IPS-18c (cell line): ENCODE measurements at regions not wholly inside any gene's neighbourhood (a gene's known extent, or its start where the extent isn't known, plus 50 kb on each side); places are given as distances from the start of the nearest gene placed in this dataset.

Experiments used
- H3K4me3 ChIP-seq: 2 replicates; pipeline ENCODE4 v1.7.0; 2013; ENCODE audit warnings: low read depth, mild to moderate bottlenecking, low read length, moderate library complexity; ENCODE audit not compliant: insufficient read depth
- H3K9me3 ChIP-seq: one replicate; pipeline ENCODE4 v1.6.1; 2013; ENCODE audit warnings: mild to moderate bottlenecking, low read length, moderate library complexity; ENCODE audit not compliant: control insufficient read depth, insufficient read depth

DNA sequence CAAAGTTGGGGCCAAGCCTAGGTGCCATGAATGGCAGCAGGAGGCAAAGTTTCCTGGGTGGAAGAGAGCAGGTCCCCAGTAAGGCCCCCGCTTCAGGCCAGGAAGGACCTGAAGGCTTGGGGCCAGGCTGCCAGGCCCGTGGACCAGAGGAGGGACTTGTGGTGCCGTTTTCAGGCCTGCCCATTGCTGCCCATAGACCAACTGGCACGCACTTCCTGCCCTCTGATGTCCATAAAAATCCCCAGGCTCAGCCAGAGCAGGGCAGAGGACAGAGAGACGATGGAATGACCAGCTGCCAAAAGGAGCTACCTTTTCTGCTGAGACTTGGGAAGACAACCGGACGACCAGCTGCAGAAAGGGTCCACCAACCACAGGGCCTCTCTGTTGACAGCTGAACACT lies 1205.5 kb downstream of the ARAP2 start:
- Histone ChIP-seq H3K9me3 (no peaks in the 10 kb centered on the region), H3K4me3 (no peak overlapping the region)

DNA sequence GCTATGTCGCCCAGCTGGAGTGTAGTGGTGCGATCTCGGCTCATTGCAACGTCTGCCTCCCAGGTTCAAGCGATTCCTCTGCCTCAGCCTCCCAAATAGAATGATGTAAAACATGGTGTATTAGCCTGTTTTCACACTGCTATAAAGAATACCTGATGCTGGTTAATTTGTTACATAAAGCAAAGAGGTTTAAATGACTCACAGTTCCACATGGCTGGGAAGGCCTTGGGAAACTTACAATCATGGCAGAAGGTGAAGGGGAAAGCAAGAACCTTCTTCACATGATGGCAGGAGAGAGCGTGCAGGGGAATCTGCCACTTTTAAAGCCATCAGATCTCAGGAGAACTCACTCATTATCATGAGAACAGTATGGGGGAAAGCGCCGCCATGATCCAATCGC lies 1191.8 kb downstream of the ARAP2 start:
- H3K9me3 ChIP-seq = no peaks in the 10 kb centered on the region
- no peak overlapping the region for H3K4me3 ChIP-seq

DNA sequence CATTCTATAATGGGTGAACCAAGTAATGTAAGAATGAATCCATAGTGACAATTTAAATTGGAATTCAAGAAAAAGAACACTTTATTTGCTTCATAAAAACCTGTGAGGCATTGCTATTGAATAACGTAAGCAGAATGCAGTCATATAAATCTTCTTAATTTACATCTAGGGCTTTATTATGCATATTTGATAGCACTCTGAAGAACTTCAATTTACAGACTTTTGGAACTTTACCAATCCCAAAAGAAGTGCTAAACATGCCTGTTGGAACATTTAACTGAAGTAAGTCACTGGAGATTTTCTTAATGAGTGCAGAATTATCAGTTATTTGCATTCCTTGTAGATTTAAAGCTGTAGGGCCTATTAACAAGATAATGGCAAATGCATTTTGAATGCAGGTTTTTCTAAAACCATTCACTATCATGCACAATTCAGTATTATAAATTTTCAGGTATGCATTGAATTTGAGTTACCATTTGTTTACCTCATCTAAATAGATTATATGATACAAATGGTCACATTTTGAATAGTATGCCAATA lies 1181.2 kb downstream of the ARAP2 start:
- H3K9me3 ChIP-seq = no peaks in the 10 kb centered on the region

DNA sequence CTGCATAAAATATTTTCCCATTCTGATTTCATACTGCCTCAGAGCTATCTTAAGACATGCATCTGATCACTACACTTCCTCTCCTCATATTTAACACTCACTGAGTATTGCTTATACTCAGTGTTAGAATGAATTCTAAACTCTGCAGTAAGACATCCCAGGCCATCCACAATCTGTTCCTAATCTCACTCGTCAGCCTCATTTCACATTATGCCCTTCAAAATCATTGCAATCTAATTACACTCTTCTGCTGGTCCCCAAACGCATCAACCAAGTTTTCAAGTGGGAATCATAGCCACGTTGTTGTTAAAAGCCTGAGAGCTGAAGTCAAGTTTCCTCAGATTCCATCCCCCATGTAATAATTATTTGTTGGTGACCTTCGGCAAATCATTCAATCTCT lies 1177.9 kb downstream of the ARAP2 start:
- Histone ChIP-seq H3K4me3 (no peak overlapping the region), H3K9me3 (no peaks in the 10 kb centered on the region)

More for the DNA sequence above, 1181.2 kb downstream of the ARAP2 start:
- H3K4me3 ChIP-seq = no peak overlapping the region

DNA sequence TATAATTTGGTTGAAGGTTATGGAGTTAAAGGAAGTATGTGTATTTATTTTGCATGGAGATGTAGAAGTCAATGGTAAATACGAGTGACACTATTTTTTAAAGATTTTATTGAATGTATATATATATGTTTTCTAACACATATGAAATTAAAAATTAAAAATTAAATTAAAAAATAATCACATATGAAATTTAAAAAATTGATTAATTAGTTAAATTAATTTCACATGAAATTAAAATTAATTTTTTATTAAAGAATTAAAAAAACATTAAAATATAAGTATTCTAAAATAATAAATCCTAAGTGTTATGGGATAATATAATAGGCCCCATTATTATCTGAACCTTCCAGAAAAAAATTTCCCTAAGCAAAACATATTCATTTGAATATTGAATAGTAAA lies 1163.5 kb downstream of the ARAP2 start:
- H3K4me3 ChIP-seq = no peak overlapping the region
- no peaks in the 10 kb centered on the region for H3K9me3 ChIP-seq

DNA sequence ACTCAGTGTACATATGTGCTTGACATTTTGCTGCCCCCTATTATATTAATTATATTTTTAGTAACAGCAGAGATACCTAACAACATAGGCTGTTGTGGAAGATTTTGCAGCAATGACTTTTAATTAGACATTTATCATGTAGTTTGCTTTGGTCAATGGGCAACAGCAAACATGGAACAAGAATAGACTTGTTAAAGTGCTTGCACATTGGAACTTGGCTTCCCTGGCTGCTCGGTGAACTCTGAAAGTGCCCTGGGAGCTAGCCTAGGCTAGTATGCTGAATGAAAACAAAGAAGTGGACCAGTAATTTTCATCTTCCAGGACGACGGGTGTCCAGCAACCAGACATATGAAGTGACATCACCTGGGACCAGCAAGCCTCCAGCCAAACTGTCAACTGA lies 1157.1 kb downstream of the ARAP2 start:
- H3K9me3 ChIP-seq = no peaks in the 10 kb centered on the region
- H3K4me3 ChIP-seq = no peak overlapping the region

DNA sequence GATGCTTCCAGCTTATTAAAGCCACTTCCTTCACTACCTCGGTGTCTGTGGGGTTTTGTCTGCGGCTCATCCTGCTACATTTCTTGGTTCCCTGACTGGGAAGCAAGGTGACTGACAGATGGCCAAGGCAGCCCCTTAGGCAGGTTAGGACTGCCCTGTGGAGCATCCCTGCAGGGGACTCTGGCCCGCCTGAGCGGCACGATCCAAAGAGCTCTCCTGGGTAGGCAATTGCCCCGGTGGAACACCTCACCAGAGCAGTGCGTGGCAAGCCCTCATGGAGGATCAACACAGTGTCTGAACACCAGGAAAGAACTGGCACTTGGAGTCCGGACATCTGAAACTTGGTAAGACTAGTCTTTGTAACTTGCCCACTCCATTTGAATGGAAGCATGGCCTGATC lies 1143.4 kb downstream of the ARAP2 start:
- no peaks in the 10 kb centered on the region for H3K9me3 ChIP-seq
- H3K4me3 ChIP-seq = no peak overlapping the region

DNA sequence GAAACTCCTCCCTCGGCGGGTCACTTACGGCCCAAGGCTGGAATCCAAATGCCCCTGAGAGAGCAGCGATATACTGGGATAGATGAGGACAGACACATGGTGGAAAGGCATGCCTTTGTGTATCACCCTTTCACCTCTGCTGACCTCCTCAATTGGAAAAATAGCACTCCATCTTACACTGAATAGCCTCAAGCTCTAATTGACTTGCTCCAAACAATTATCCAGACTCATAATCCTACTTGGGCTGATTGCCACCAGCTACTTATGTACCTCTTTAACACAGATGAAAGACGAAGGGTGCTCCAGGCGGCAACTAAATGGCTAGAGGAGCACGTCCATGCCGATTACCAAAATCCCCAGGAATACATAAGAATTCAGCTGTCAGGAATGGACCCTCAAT lies 1142.2 kb downstream of the ARAP2 start:
- Histone ChIP-seq H3K9me3 (no peaks in the 10 kb centered on the region), H3K4me3 (no peak overlapping the region)

DNA sequence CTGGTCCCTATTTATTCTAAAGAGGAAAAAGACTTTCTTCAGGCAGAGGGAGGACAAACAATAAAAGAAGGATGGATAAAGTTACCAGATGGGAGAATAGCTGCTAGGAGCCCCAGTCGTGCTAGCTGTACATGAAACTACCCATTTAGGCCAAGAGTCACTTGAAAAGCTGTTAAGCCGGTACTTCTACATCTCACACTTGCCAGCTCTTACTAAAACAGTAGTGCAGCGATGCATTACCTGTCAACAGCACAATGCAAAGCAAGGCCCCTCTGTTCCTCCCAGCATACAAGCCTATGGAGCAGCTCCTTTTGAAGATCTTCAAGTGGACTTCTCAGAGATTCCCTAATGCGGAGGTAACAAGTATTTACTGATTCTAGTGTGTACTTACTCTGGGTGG lies 1138.8 kb downstream of the ARAP2 start:
- H3K4me3 ChIP-seq = no peak overlapping the region
- H3K9me3 ChIP-seq = no peaks in the 10 kb centered on the region

DNA sequence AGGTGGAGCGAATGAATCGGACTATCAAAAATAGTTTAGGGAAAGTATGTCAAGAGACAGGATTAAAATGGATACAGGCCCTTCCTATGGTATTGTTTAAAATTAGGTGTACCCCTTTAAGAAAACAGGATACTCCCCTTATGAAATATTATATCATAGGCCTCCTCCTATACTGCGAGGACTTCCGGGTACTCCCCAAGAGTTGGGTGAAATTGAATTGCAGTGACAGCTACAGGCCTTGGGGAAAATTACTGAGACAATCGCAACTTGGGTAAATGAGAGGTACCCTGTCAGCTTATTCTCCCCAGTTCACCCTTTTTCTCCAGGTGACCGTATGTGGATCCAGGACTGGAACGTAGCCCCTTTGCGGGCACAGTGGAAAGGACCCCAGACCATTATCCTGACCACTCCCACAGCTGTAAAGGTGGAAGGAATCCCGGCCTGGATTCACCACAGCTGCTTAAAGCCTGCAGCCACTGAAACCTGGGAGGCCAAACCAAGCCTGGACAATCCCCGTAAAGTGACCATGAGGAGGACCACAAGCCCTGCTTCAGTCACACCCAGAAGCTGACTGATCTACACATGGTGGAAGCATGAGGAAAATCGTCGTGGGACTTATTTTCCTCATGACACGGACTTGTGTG lies 1138.1 kb downstream of the ARAP2 start:
- Histone ChIP-seq H3K4me3 (no peak overlapping the region), H3K9me3 (no peaks in the 10 kb centered on the region)

DNA sequence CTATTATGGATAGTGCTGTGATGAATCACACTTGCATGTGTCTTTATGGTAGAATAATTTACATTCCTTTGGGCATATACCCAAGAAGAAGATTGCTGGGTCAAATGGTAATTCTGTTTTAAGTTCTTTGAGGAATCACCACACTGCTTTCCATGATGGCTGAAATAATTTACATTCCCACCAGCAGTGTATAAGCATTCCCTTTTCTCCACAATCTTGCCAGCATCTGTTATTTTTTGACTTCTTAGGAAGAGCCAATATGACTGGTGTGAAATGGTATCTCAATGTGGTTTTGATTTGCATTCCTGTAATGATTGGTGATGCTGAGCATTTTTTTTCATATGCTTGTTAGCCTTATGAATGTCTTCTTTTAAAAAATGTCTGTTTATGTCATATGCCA lies 1120.2 kb downstream of the ARAP2 start:
- H3K9me3 ChIP-seq = no peaks in the 10 kb centered on the region
- no peak overlapping the region for H3K4me3 ChIP-seq

DNA sequence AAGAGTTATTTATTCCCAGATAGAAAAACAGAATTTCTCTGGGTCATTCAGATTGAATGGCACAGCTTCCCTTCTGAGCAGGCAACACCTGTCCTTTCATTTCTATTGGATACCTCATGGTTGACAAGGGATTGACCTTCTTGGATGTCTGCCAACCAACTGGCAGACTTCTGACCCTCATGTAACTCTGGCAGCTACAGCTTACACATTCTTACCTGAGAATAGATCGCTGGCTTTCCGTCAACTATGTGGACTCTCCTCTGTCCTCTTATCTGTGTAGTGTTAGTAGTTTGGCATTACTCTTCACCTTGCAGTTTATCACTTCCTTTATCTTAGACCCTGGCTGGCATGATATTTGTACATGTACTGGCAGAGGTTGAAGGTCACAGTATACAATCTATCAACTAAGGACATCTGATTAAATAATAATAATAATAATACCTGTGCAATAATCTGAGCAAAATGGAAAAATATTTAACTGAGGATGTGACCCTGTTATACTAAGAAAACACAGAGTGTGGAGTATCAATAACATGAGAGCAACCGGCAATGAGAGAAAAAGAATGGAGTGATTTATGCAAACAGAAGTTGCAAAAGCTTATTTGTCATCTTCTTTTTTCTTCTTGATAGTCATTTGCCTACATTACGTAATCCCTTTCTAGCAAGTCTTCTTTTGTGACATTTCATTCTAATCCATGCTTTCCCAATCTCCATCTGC lies 1118.2 kb downstream of the ARAP2 start:
- Histone ChIP-seq H3K9me3 (no peaks in the 10 kb centered on the region), H3K4me3 (no peak overlapping the region)

DNA sequence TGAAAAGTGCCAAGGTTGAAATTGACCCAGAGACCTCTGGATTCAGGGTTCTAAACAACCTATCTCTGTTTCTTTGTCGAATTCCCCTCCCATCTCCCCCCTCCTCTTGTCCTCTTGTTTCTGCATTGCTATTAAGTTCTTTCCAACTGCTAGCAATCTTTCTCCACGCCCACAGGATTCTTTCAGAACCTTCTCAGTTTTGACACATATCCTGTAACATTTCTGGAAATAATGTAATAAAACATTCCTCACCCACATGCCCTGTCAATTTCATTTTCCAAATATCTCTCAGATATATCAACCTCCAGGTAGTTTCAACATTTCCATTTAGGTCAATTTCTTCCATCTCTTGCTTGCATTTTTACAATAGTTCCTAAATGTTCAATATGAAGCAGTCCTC lies 1105.9 kb downstream of the ARAP2 start:
- Histone ChIP-seq H3K4me3 (no peak overlapping the region), H3K9me3 (peaks cover 7% of the 10 kb centered on the region)

DNA sequence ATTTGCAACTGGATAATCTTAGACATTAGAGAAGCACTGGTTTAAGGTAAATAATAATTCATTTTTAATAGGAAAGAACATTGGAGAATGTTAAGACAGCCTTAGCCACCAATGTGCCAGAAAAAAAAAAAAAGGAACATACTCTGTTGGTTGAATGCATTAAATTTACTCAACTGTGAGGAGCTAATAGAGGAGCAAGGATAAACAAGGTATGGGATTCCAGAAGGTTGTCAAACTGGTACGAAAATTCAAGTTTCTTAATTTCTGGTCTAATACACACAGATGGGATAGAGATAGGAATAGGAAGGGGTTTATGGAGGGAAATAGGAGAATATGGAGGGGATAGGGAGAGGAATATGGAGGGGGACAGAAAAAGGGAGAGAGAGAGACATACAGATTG lies 1096.6 kb downstream of the ARAP2 start:
- Histone ChIP-seq H3K4me3 (no peak overlapping the region), H3K9me3 (peaks cover 2% of the 10 kb centered on the region)

DNA sequence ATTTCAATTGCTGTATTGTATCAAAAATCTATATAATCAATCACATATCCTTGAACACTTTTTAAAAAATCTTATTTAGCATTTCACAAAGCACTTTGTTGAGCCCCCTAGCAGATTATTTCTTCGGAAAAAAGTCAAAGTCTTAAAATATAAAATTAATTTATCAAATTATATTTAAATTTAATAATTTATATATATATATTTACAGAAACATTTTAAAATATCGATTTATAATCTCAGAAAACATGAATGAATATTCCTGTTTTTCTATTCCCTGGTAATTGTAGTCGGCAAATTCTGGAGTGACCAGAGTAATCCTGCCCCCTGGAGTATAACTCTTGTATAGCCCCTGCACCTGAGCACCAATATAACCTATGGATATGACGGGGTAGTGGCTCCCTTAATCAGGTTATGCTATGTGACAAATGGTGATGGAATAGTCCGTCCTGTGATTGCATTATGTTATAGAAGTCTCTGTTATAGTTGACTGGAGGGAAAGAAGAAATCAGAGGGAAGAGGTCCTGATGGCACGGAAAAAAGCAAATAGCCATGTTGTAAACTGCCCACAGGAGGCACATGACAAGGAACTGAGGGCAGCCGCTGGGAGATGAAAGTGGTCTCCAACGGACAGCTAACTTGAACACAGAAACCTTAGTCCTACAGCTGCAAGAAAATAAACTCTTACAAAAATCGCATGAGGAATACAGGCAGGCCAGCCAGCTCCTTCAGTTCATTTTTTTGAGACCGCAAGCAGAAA lies 1092.3 kb downstream of the ARAP2 start:
- Histone ChIP-seq H3K4me3 (no peak overlapping the region), H3K9me3 (no peaks in the 10 kb centered on the region)

DNA sequence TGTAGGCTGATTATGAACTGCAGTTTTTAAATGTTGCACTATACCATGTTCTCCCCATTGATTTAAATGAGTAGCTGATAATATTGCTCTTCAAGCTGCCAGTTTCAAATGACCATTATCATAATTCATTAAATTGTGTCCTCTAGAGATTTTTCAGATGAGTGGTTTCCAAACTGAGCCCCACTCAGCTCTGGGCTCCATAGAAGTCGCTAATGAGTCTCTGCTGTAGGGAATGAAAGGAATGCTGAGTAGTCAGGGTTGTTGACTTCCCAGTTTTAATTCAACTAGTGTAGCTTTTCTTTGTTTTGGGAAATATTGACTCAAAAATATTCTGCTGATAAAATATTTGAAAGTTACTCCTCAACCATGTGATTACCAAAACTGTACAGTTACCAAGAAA lies 1081.1 kb downstream of the ARAP2 start:
- H3K9me3 ChIP-seq = no peaks in the 10 kb centered on the region

DNA sequence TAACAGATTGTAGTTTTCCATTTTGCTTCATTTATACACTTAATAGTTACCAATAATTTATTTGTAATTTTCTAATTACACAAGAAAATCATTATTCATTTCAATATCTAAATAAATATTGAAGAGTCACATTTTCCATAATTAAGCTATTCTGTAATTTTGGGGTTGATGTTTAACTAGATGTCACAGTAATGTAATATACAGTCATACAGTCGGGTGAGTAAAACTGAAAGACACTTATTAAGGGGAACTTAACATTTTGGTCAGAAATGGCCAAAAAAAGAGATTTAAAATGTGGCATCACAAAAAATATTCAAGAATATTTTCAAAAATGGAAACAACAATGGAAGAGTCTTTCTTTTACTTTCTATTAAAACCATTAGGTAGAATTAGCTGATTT lies 1080.3 kb downstream of the ARAP2 start:
- Histone ChIP-seq H3K9me3 (no peaks in the 10 kb centered on the region), H3K4me3 (no peak overlapping the region)

More for the DNA sequence above, 1081.1 kb downstream of the ARAP2 start:
- H3K4me3 ChIP-seq = no peak overlapping the region

DNA sequence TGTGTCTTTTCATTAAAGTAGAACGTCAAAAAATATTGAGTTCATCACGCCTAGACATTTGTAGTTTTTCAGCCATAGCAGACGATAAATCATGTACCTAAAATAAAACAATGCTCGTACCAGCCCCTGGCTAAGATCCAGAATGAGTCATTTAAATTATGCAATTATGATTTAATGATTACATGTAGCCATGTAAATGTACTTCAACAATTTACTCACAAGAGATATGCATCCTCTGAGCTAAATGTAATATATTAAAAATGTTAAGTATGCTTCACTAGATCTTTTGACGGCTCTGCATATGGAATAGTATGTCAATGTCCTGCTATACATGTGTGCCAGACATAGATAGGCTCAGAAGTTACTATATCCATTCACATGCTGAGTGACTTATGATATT lies 1077.8 kb downstream of the ARAP2 start:
- no peaks in the 10 kb centered on the region for H3K9me3 ChIP-seq
- no peak overlapping the region for H3K4me3 ChIP-seq
